T47D (cell line): ENCODE measurements at regions not wholly inside any gene's neighbourhood (a gene's known extent, or its start where the extent isn't known, plus 50 kb on each side); places are given as distances from the start of the nearest gene placed in this dataset.

Source experiments
- DNase-seq, 2 experiments: peaks; one replicate each; pipeline versions ENCODE4 v3.0.0 to v3.0.0-alpha.2; 2011 to 2012; ENCODE audit warnings: low read depth in 1 of 2, low spot score in 1 of 2
- JUND ChIP-seq: IDR thresholded peaks from 2 replicates; pipeline ENCODE4 v1.6.1; 2012; ENCODE audit warnings: low read depth
- in situ Hi-C: cut with HindIII; loops from 2 replicates; pipeline ENCODE4 v1.10.0; 2016; ENCODE audit warnings: low sequenced_read_pairs, low pct_unique_long_range_greater_than_20kb

DNA sequence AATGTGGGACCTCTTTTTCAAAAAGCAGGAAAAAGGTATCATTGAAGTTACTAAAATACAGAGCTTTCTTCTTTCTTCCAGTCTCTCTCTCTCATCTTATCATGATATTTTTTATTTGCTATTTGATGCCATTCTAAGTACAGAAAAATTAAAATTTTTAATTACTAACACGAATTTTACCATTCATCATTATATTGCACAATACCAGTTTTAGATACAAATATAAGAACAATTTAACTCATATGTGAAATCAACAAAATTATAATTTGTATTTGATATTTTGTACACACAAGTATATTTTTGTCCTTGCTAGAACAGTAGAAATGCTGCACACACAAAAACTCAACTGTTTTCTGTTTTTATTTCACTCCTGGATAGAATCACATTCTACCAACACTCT is 112.2 kb downstream of the OAT start:
- in situ Hi-C loops, result no loop called here
- TF ChIP-seq JUND, result no peak

DNA sequence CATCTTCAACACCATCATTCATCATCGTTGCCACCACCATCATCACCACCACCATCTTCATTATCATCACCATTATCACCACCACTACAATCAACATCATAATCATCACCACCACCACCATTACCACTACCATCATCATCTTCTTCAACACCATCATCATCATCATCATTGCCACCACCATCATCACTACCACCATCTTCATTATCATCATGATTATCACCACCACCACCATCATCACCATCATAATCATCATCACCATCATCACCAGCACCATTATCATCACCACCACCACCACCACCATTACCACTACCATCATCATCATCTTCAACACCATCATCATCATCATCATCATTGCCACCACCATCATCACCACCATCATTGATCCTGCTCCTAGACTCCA is 112.7 kb downstream of the OAT start:
- DNase-seq, result no peak
- in situ Hi-C loops, result no loop called here
- TF ChIP-seq JUND, result no peak

More for the DNA sequence above, 112.2 kb downstream of the OAT start:
- no peak for DNase-seq

DNA sequence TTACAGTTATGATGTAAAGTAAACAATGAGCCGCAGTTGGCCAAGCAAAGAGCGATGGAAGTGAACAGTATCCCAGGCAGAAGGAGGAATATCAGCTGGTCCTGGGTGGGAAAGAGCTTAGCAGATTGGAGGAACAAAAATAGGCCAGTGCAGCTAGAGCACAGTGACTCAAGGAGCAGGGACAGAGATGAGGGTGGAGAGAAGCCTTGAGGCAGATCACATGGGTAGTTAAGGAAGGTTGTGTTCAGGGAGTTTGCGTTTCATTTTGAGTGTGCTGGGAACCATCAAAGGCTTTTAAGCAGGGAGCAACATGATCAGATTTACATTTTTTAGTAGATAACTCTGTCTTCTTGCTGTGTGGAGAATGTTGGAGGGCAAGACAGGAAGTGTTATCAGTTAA is 113.6 kb downstream of the OAT start:
- no peak for DNase-seq
- no peak for TF ChIP-seq JUND
- in situ Hi-C loops, result no loop called here

DNA sequence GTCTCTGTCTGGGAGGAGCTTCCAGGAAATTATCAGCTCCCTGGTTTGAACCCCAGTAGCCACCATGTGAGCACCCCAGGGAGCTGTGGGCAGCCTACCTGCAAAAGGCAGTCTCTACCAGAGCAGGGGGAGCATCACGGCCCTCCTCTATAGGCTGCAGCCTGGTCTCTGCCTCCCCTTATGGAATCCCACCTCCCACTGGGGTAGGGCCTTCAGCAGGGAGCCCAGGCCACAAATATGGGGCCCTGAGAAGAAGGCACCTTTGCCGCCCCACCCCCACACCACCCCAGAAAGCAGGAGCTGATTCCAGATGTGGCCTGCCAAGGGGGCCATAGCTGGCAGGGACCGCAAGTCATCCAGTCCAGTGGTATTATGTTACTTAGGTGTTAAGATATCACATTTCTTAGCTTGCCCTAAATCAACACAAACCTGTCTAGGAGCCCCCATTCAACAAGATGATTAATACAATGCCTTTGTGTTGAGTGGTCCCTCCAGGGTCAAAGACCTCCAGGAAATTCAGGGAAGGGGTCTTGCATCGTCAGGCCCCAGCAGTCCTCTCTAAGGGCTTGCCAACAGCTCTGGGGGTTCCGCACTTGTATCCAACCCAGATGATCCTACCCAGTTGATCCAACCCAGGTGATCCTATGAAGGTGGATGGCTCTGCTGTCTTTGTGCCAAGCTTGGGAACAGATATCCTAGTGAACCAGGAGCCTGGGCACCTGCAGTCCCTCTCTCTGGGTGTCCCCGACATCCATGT is 114.9 kb downstream of the OAT start:
- no peak for DNase-seq
- in situ Hi-C loops, result no loop called here
- TF ChIP-seq JUND, result no peak

DNA sequence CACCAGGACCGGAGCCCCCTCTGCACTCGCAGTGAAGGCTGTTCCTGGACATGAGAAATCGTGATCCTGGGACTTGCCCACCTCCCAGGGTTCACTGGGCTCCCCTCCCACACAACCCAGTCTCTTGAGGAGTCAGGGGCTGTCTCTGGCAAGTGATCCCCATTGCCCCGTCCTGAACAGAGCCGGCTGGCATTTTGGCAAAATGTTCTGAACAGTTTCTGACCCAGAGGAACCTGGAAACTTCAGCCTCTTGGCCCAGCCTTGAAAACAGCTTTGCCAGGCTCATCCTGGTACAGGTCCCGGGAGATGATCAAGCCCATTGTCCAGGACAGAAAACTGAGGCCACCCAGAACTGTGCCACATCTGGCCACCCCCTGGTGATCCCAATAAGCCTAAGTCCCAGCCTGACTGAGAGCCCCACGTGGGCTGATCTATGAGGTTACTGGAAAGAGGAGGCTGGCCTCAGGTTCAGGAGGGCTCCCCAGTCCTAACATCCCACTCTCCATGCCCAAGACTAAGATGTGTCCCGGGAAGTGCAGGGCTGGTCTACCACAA is 115.7 kb downstream of the OAT start:
- in situ Hi-C loops, result no loop called here
- TF ChIP-seq JUND, result no peak

DNA sequence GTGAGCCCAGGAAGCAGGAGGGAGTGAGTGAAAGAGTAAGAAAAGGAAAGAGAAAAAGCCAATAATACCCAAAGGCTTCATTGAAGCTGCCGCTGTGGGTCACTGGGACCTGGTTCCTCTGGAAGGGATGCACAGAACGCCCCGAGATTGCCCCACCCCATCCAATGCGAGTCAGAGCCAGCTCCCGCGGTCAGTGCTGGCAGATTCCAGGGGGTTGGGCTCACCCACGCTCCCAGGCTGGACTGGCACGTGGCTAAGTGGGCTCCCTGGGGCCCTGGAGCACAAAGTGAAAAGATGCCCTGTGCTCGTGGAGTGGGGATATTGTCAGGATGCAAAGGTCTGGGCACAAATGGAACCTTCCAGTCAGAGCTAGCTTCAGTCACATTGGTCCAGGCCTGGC is 117.0 kb downstream of the OAT start:
- no peak for DNase-seq
- in situ Hi-C loops, result no loop called here

More for the DNA sequence above, 115.7 kb downstream of the OAT start:
- DNase-seq, result no peak

DNA sequence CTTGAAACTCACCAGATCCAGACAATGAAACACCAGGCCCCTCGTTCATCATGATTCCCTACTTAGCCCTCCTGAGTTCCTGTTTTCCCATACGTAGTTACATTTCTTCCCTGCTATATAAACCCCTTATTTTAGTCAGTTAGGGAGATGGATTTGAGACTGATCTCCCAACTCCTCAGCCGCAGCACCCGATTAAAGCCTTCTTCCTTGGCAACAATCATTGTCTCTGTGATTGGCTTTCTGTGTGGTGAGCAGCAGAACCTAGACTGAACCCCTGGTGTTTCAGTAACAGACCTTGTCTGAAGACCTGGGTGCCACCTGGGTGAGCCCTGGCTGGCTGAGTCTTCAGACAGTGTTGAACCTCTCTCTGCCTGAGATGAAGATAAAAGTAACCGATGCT is 118.0 kb downstream of the OAT start:
- TF ChIP-seq JUND, result no peak
- in situ Hi-C loops, result no loop called here

More for the DNA sequence above, 117.0 kb downstream of the OAT start:
- no peak for TF ChIP-seq JUND

DNA sequence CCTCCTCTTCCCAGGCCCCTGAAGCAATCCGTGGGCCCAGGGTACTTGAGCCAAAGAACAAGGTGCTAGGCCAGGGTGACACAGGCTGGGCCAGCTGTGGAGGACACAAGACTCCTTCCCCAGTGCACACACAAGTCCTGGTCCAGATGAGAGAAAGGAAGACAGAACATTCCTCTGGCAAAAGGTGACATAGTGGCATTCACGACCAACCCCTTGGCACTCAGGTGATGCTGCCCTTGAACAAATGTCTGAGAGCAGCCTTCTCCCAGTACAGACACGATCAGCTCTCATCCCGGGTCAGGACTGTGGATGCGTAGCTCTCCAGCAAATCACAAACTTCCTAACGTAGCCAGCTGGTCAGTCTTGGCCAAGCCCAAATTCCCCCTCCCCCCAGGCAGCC is 118.5 kb downstream of the OAT start:
- in situ Hi-C loops, result no loop called here
- DNase-seq, result no peak
- TF ChIP-seq JUND, result no peak

More for the DNA sequence above, 118.0 kb downstream of the OAT start:
- no peak for DNase-seq

DNA sequence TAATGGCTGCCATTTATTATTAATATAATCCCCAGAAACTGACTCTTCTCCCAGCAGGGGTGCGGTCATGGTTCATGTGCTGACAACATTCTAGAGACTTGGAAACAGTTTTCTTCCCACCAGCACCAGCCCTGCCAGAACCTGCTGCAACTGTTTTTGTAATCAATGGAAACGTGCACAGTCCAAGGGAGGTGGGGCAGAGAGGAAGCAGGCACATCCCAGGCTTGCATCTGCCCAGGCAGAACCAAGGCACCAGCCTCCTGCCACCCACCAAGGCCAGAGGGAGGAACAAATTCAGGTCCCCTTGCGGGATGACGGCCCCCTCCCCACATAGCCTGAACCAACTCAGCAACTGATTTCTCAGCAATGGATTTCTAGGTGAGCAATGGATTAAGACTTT is 119.0 kb downstream of the OAT start:
- in situ Hi-C loops, result no loop called here
- TF ChIP-seq JUND, result no peak
- DNase-seq, result no peak

DNA sequence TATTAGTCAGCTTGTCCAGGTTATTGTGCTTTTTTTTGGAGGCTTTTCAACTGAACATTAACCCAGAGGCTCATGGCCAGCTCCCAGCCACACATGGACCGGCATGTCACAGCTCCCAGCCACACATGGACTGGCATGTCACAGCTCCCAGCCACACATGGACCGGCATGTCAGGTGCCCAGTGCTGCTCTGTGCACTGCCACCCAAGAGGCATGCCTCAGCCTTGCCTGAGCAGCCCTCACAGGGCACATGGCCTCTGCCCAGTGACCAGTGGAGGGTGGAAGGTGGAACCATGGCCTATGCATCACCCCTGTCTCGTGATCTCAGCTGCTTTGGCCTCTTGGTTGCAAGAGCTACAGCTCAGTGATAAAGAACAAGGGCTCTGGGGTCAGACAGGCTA is 119.8 kb downstream of the OAT start:
- in situ Hi-C loops, result no loop called here
- no peak for TF ChIP-seq JUND
- no peak for DNase-seq

DNA sequence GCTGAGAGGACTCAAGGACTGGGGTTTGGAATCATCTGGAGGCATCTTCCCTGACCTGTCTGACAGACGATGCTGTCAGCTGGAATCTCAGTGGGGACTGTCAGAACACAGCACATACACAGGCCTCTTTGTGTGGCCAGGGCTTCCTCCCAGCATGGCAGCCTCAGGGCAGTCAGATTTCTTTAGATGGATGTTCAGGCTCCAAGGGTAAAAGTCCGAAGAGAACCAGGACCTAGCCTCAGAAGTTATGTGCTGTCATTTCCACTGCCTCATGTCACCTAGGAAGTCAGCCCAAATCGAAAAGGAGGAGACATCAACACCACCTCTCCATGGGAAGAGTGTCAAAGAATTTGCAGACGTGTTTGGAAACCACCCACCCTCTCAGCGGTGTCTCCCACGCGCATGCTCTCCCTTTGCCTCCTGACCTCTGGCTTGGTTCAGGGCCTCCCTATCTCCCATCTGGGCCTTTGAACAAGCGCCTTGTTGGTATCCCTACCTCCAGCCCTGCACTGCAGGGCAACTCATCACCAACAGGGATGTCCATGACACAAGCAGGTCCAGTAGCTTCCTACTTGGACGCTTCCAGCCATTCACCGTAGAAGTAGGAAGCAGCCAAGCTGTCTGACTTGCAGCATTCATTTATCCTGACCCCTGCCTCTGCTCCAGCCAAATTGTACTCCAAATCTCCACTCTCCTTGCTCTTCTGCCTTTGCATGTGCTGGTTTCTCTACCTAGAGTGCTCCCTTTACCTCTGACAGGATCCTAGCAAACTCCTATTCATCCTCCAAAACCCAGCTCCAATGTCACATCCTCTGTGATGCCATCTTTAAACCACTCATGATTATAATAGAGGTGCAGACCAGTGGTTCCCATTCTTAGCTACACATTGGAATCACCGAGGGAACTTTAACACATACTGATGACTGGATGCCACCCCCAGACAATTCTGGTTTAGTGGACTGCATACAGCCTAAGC is 121.6 kb downstream of the OAT start:
- TF ChIP-seq JUND, result no peak
- in situ Hi-C loops, result no loop called here
- no peak for DNase-seq

DNA sequence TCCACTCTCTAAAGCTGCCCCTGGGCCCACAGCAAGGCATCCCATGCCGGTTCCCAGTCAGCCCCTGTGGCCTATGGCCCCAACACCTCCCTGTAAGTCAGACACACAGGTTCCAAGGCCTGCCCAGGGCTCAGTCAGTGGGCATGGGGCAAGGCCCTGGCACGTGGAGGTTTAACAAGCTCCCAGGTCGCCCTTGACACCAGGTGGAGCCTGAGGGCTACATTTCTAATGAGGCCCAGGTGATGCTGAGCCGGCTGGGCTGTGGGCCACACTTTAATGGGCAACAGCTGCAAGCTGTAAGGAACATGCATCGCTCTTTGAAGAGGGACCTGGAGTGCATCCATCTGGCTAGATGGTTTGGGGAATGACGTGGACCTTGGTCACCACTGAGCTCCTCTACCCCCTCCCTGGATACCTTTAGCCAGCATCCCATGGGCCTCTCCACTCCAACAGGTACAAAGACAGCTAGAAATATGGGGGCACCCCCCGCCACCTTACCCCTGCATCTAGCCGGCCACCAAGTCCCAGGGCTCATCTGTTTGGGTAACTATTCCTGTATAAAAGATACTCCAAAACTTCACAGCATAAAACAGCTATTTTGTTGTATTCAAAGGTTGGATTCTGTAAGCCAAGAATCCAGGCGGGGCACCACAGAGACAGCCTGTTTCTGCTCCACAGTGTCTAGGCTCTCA is 122.5 kb downstream of the OAT start:
- peak; percentile 22 to 37 for DNase-seq
- no peak for TF ChIP-seq JUND
- in situ Hi-C loops, result no loop called here
